Fibroblast of pulmonary artery (primary cell): ENCODE measurements at regions not wholly inside any gene's neighbourhood (a gene's known extent, or its start where the extent isn't known, plus 50 kb on each side); places are given as distances from the start of the nearest gene placed in this dataset.
A peak's percentile ranks its signal among the peaks of the same experiment; 100 is the strongest.

Experiments
- DNase-seq: peaks from one replicate; pipeline ENCODE4 v3.0.0-alpha.2; 2010; ENCODE audit warnings: low read depth
- H3K4me3 ChIP-seq: replicated peaks from 2 replicates; pipeline ENCODE4 v1.5.1; 2011; ENCODE audit warnings: low read depth, mild to moderate bottlenecking, control low read depth, low read length, moderate library complexity
- TF ChIP-seq, protein P1 (sequence below): IDR thresholded peaks from 2 replicates; pipeline ENCODE4 v1.5.1; 2011; ENCODE audit warnings: mild to moderate bottlenecking, control low read depth, low read length, inconsistent platforms; ENCODE audit errors: missing control alignments

DNA sequence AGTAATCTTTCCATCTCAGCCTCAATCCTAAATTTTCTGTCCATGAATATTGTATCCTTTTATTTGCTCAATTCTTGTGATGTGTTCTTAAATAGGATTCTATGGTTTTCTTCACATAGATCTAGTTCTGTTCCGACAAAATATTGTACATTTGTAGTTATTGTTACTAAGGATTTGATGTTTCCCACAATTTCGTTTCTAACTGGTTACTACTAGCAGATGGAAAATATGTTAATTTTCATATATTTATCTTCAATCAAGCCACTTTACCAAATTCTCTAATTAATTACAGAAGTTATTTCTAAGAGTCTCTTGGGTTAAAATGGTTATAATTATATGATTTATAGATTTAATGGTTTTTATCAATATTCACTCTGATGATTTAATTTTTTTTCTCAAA, 60.3 kb downstream of the SEC61B start:
- no peak for DNase-seq
- TF ChIP-seq, protein P1, sequence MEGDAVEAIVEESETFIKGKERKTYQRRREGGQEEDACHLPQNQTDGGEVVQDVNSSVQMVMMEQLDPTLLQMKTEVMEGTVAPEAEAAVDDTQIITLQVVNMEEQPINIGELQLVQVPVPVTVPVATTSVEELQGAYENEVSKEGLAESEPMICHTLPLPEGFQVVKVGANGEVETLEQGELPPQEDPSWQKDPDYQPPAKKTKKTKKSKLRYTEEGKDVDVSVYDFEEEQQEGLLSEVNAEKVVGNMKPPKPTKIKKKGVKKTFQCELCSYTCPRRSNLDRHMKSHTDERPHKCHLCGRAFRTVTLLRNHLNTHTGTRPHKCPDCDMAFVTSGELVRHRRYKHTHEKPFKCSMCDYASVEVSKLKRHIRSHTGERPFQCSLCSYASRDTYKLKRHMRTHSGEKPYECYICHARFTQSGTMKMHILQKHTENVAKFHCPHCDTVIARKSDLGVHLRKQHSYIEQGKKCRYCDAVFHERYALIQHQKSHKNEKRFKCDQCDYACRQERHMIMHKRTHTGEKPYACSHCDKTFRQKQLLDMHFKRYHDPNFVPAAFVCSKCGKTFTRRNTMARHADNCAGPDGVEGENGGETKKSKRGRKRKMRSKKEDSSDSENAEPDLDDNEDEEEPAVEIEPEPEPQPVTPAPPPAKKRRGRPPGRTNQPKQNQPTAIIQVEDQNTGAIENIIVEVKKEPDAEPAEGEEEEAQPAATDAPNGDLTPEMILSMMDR, result no peak
- H3K4me3 ChIP-seq, result no peak overlapping the region

DNA sequence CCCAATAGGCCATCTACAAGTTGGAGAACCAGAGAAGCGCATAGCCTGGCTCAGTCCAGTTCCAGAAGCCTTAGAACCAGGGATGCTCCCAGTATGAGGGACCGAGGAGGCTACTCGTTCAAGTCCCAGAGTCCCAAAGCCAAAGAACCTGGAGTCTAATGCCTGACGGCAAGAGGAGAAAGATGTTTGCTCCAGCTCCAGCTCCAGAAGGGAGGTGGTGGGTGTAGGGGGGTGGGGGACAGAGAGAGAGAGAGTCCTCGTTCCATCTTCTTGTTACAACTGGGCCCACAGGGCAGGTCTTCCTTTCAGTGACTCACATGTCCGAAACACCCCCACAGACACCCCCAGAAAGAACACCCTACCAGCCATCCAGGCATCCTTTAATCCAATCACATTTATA, 63.9 kb downstream of the SEC61B start:
- DNase-seq, result no peak
- no peak overlapping the region for H3K4me3 ChIP-seq
- TF ChIP-seq, protein P1, result no peak

DNA sequence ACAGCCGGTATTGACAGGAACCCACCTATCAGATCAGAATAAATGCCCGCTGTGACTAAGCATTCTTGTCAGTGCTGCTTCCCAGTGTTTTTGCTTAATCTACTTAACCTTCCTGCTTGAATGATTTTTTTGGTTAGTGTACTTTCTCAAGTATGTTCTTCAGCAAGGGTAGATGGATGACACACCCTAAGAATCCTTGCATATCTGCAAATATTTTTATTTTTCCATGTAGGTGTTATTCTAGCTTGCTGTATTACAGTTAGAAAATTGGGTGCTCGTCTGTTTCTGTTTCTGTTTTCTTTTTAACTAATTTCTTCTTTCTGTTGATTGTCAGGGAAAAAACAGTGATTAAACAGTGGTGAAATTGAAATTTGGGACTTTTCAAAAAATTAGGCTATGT, 64.5 kb downstream of the SEC61B start:
- TF ChIP-seq, protein P1, result no peak
- no peak overlapping the region for H3K4me3 ChIP-seq
- DNase-seq, result no peak

DNA sequence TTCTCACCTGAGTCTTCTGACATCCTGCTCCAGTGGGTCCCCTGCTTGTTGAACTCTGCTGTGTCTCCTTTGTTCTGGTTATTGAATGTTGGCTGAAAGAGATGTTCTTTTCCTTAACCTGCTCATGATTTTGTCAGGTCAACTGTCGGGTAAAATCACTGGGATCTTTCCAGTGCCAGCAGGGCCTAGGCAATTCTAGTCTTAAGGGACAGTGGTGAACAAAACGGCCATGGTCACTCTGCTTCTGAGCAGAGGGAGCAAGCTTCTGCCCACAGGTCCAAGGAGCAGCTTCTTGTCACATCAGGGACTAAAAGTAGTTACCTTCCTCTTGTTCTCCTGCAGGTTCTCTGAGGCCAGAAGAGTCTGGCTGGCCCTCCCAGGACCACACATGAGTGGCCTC, 65.6 kb downstream of the SEC61B start:
- no peak for DNase-seq
- no peak overlapping the region for H3K4me3 ChIP-seq
- TF ChIP-seq, protein P1, result no peak

DNA sequence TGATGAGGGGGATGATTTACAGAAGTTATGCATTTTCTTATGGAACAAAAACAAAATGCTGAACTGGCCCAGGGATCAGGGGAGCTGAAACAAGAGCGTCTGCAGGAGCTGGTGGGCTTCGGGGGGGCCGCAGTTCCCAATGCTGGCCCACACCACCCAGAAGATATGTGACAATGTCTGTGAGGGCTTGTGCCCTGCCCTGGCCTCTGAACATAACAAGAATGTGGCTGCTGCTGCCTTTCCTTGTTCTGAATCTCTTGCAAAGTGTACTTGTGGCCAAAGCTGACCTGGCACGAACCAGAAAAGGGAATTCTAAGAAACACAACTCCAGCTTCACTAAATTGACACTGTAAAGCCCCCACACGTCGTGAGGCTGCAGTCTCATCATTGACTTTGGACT, 66.7 kb downstream of the SEC61B start:
- TF ChIP-seq, protein P1, result no peak
- DNase-seq, result no peak
- no peak overlapping the region for H3K4me3 ChIP-seq

DNA sequence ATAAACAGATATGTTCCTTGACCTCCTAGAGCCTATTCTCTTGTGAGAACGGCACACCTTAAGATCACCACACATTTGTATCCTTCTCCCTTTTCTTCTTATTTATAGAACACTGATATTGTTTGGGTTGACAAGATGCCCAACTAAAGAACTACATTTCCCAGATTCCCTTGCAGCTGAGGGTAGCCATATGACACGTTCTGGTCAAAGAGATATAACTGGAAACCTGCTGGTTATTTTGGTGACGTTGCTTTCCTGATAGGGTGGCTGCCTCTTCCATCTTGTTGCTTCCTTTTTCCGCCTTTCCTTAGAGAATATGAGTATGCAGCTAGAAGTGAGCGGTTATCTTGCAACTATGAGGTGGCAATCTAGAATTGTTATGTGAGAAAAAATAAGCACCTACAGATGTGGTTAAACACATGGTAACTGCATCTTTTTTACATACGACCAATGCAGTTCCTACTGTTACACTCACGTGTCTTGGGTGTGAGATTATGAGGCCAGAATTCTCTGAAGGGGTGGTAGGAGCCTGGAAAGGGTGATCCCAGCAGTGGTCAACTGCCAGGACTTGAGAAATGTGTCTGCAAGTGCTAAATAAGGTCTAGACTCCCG, 72.9 kb downstream of the SEC61B start:
- H3K4me3 ChIP-seq, result no peak overlapping the region
- no peak for DNase-seq
- TF ChIP-seq, protein P1, result no peak

DNA sequence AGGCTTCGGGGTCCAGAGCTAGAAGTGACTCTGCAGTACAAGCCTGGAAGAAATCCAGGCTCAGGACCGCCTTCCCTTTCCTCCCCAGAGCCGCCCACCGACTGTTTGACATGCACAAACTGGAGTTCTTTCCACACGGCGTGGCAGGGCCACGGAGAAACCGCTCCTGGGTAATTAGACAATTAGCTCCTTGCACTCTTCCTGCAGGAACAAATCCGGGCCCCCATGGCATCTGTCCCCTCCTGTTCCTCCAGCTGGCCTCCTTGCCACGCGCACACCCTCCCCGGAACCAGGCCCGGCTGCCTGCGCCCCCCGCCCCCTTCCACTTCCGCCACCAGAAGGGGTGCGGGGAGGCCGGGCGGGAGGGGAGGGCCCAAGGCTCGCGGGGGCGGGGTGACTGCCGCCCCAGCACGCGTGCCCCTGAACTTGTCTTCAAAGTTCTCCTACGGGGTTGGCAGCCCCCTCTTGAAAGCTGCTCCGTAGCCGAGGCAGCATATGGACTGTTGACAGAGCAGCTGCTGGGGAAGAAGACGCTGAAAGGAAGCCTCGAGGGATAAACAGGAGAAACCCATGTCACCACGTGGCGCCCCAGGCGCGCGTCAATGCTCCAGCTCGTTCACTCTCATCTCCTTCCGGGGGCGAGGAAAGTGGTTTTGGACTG, 74.3 kb downstream of the SEC61B start:
- TF ChIP-seq, protein P1, result no peak
- H3K4me3 ChIP-seq, result no peak overlapping the region

More for the DNA sequence above, 74.3 kb downstream of the SEC61B start:
- DNase-seq, result peak; percentile 6
